Astrocyte (in vitro differentiated cells and primary cell): ENCODE measurements at regions not wholly inside any gene's neighbourhood (a gene's known extent, or its start where the extent isn't known, plus 50 kb on each side); places are given as distances from the start of the nearest gene placed in this dataset.

Experiments used
- CTCF ChIP-seq: IDR thresholded peaks from 2 replicates; pipeline ENCODE4 v1.5.1; 2011; ENCODE audit warnings: low read depth, mild to moderate bottlenecking, inconsistent platforms, low read length, moderate library complexity; ENCODE audit not compliant: insufficient read depth
- EZH2 ChIP-seq: IDR thresholded peaks from 2 replicates; pipeline ENCODE4 v1.6.1; 2012; ENCODE audit warnings: mild to moderate bottlenecking, low read length, inconsistent platforms; ENCODE audit not compliant: insufficient read depth

GRCh38 chr16:49128740-49129139, 152.9 kb downstream of the CBLN1 start:
- TF ChIP-seq CTCF (no peak), EZH2 (no peak)
